ENCODE measurements at regions not wholly inside any gene's neighbourhood (a gene's known extent, or its start where the extent isn't known, plus 50 kb on each side); places are given as distances from the start of the nearest gene placed in this dataset.

- H3K4me3 ChIP-seq (ENCODE audit: low read length): no peak overlapping the region
- no peak overlapping the region for H3K9ac ChIP-seq (ENCODE audit: low read length)
- DNase-seq (ENCODE audit: low read depth): no peak
- peaks cover 8% of the 10 kb centered on the region for H3K36me3 ChIP-seq (ENCODE audit: control insufficient read depth, insufficient read depth, low read length, severe bottlenecking)
- H3K4me1 ChIP-seq (ENCODE audit: control insufficient read depth, insufficient read depth, low read length): peaks cover 12% of the 10 kb centered on the region
- H3K9me3 ChIP-seq (ENCODE audit: control insufficient read depth, low read length): no peaks in the 10 kb centered on the region
- H3K27me3 ChIP-seq (replicated peaks; ENCODE audit: control insufficient read depth, insufficient read depth, low read length): no peaks in the 10 kb centered on the region
Observed at GRCh38 chr13:73697166-73697565, 437.0 kb downstream of the KLF12 start.

GRCh38 chr13:73696713-73697112, 437.5 kb downstream of the KLF12 start:
- no peak for DNase-seq (ENCODE audit: low read depth)
- Histone ChIP-seq H3K4me1 (ENCODE audit: control insufficient read depth, insufficient read depth, low read length) (peaks cover 12% of the 10 kb centered on the region), H3K4me3 (ENCODE audit: low read length) (no peak overlapping the region), H3K9ac (ENCODE audit: low read length) (no peak overlapping the region), H3K27me3 (replicated peaks; ENCODE audit: control insufficient read depth, insufficient read depth, low read length) (no peaks in the 10 kb centered on the region), H3K36me3 (ENCODE audit: control insufficient read depth, insufficient read depth, low read length, severe bottlenecking) (peaks cover 8% of the 10 kb centered on the region), H3K9me3 (ENCODE audit: control insufficient read depth, low read length) (no peaks in the 10 kb centered on the region)

GRCh38 chr13:73696271-73696670, 437.9 kb downstream of the KLF12 start:
- Histone ChIP-seq H3K27me3 (replicated peaks; ENCODE audit: control insufficient read depth, insufficient read depth, low read length) (no peaks in the 10 kb centered on the region), H3K4me3 (ENCODE audit: low read length) (no peak overlapping the region), H3K9me3 (ENCODE audit: control insufficient read depth, low read length) (no peaks in the 10 kb centered on the region), H3K9ac (ENCODE audit: low read length) (no peak overlapping the region), H3K36me3 (ENCODE audit: control insufficient read depth, insufficient read depth, low read length, severe bottlenecking) (peaks cover 8% of the 10 kb centered on the region), H3K4me1 (ENCODE audit: control insufficient read depth, insufficient read depth, low read length) (peaks cover 12% of the 10 kb centered on the region)
- no peak for DNase-seq (ENCODE audit: low read depth)

- H3K27me3 ChIP-seq (replicated peaks; ENCODE audit: control insufficient read depth, insufficient read depth, low read length): no peaks in the 10 kb centered on the region
- peaks cover 8% of the 10 kb centered on the region for H3K36me3 ChIP-seq (ENCODE audit: control insufficient read depth, insufficient read depth, low read length, severe bottlenecking)
- DNase-seq (ENCODE audit: low read depth): no peak
Observed at GRCh38 chr13:73695325-73695724, 438.9 kb downstream of the KLF12 start.

GRCh38 chr13:73693215-73693614, 441.0 kb downstream of the KLF12 start:
- H3K4me3 ChIP-seq (ENCODE audit: low read length): no peak overlapping the region
- no peak overlapping the region for H3K9ac ChIP-seq (ENCODE audit: low read length)
- DNase-seq (ENCODE audit: low read depth): no peak
- peaks cover 8% of the 10 kb centered on the region for H3K36me3 ChIP-seq (ENCODE audit: control insufficient read depth, insufficient read depth, low read length, severe bottlenecking)
- peaks cover 8% of the 10 kb centered on the region for H3K4me1 ChIP-seq (ENCODE audit: control insufficient read depth, insufficient read depth, low read length)
- H3K27me3 ChIP-seq (replicated peaks; ENCODE audit: control insufficient read depth, insufficient read depth, low read length): no peaks in the 10 kb centered on the region
- H3K9me3 ChIP-seq (ENCODE audit: control insufficient read depth, low read length): no peaks in the 10 kb centered on the region

More at GRCh38 chr13:73695325-73695724, 438.9 kb downstream of the KLF12 start:
- H3K4me1 ChIP-seq (ENCODE audit: control insufficient read depth, insufficient read depth, low read length): peaks cover 12% of the 10 kb centered on the region
- H3K4me3 ChIP-seq (ENCODE audit: low read length): no peak overlapping the region
- no peak overlapping the region for H3K9ac ChIP-seq (ENCODE audit: low read length)
- H3K9me3 ChIP-seq (ENCODE audit: control insufficient read depth, low read length): no peaks in the 10 kb centered on the region

GRCh38 chr13:73691891-73692290, 442.3 kb downstream of the KLF12 start:
- H3K9ac ChIP-seq (ENCODE audit: low read length): no peak overlapping the region
- no peaks in the 10 kb centered on the region for H3K9me3 ChIP-seq (ENCODE audit: control insufficient read depth, low read length)
- peaks cover 8% of the 10 kb centered on the region for H3K36me3 ChIP-seq (ENCODE audit: control insufficient read depth, insufficient read depth, low read length, severe bottlenecking)
- H3K4me1 ChIP-seq (ENCODE audit: control insufficient read depth, insufficient read depth, low read length): peaks cover 8% of the 10 kb centered on the region
- DNase-seq (ENCODE audit: low read depth): no peak
- no peak overlapping the region for H3K4me3 ChIP-seq (ENCODE audit: low read length)
- no peaks in the 10 kb centered on the region for H3K27me3 ChIP-seq (replicated peaks; ENCODE audit: control insufficient read depth, insufficient read depth, low read length)

GRCh38 chr13:73687929-73688328, 446.3 kb downstream of the KLF12 start:
- H3K4me3 ChIP-seq (ENCODE audit: low read length): no peak overlapping the region
- no peak overlapping the region for H3K9ac ChIP-seq (ENCODE audit: low read length)
- DNase-seq (ENCODE audit: low read depth): no peak
- no peaks in the 10 kb centered on the region for H3K9me3 ChIP-seq (ENCODE audit: control insufficient read depth, low read length)
- no peaks in the 10 kb centered on the region for H3K36me3 ChIP-seq (ENCODE audit: control insufficient read depth, insufficient read depth, low read length, severe bottlenecking)
- no peaks in the 10 kb centered on the region for H3K4me1 ChIP-seq (ENCODE audit: control insufficient read depth, insufficient read depth, low read length)
- H3K27me3 ChIP-seq (replicated peaks; ENCODE audit: control insufficient read depth, insufficient read depth, low read length): no peaks in the 10 kb centered on the region

GRCh38 chr13:73687087-73687486, 447.1 kb downstream of the KLF12 start:
- H3K9me3 ChIP-seq (ENCODE audit: control insufficient read depth, low read length): no peaks in the 10 kb centered on the region
- no peaks in the 10 kb centered on the region for H3K36me3 ChIP-seq (ENCODE audit: control insufficient read depth, insufficient read depth, low read length, severe bottlenecking)
- DNase-seq (ENCODE audit: low read depth): no peak
- H3K27me3 ChIP-seq (replicated peaks; ENCODE audit: control insufficient read depth, insufficient read depth, low read length): no peaks in the 10 kb centered on the region
- no peak overlapping the region for H3K4me3 ChIP-seq (ENCODE audit: low read length)
- no peak overlapping the region for H3K9ac ChIP-seq (ENCODE audit: low read length)
- no peaks in the 10 kb centered on the region for H3K4me1 ChIP-seq (ENCODE audit: control insufficient read depth, insufficient read depth, low read length)

GRCh38 chr13:73684750-73685149, 449.5 kb downstream of the KLF12 start:
- DNase-seq (ENCODE audit: low read depth): no peak
- H3K27me3 ChIP-seq (replicated peaks; ENCODE audit: control insufficient read depth, insufficient read depth, low read length): no peaks in the 10 kb centered on the region

GRCh38 chr13:73684286-73684685, 449.9 kb downstream of the KLF12 start:
- H3K9me3 ChIP-seq (ENCODE audit: control insufficient read depth, low read length): no peaks in the 10 kb centered on the region
- no peak for DNase-seq (ENCODE audit: low read depth)
- peaks cover 12% of the 10 kb centered on the region for H3K4me1 ChIP-seq (ENCODE audit: control insufficient read depth, insufficient read depth, low read length)
- no peak overlapping the region for H3K4me3 ChIP-seq (ENCODE audit: low read length)
- no peak overlapping the region for H3K9ac ChIP-seq (ENCODE audit: low read length)
- no peaks in the 10 kb centered on the region for H3K27me3 ChIP-seq (replicated peaks; ENCODE audit: control insufficient read depth, insufficient read depth, low read length)
- no peaks in the 10 kb centered on the region for H3K36me3 ChIP-seq (ENCODE audit: control insufficient read depth, insufficient read depth, low read length, severe bottlenecking)

More at GRCh38 chr13:73684750-73685149, 449.5 kb downstream of the KLF12 start:
- H3K4me3 ChIP-seq (ENCODE audit: low read length): no peak overlapping the region
- no peak overlapping the region for H3K9ac ChIP-seq (ENCODE audit: low read length)
- H3K9me3 ChIP-seq (ENCODE audit: control insufficient read depth, low read length): no peaks in the 10 kb centered on the region
- H3K4me1 ChIP-seq (ENCODE audit: control insufficient read depth, insufficient read depth, low read length): peaks cover 12% of the 10 kb centered on the region
- H3K36me3 ChIP-seq (ENCODE audit: control insufficient read depth, insufficient read depth, low read length, severe bottlenecking): no peaks in the 10 kb centered on the region

- no peaks in the 10 kb centered on the region for H3K9me3 ChIP-seq (ENCODE audit: control insufficient read depth, low read length)
- no peaks in the 10 kb centered on the region for H3K36me3 ChIP-seq (ENCODE audit: control insufficient read depth, insufficient read depth, low read length, severe bottlenecking)
- H3K27me3 ChIP-seq (replicated peaks; ENCODE audit: control insufficient read depth, insufficient read depth, low read length): no peaks in the 10 kb centered on the region
- no peak for DNase-seq (ENCODE audit: low read depth)
- no peak overlapping the region for H3K9ac ChIP-seq (ENCODE audit: low read length)
- no peak overlapping the region for H3K4me3 ChIP-seq (ENCODE audit: low read length)
- peaks cover 12% of the 10 kb centered on the region for H3K4me1 ChIP-seq (ENCODE audit: control insufficient read depth, insufficient read depth, low read length)
Observed at GRCh38 chr13:73683746-73684145, 450.5 kb downstream of the KLF12 start.

- Histone ChIP-seq H3K4me1 (ENCODE audit: control insufficient read depth, insufficient read depth, low read length) (peaks cover 22% of the 10 kb centered on the region), H3K4me3 (ENCODE audit: low read length) (no peak overlapping the region), H3K9ac (ENCODE audit: low read length) (no peak overlapping the region), H3K36me3 (ENCODE audit: control insufficient read depth, insufficient read depth, low read length, severe bottlenecking) (no peaks in the 10 kb centered on the region), H3K9me3 (ENCODE audit: control insufficient read depth, low read length) (no peaks in the 10 kb centered on the region), H3K27me3 (replicated peaks; ENCODE audit: control insufficient read depth, insufficient read depth, low read length) (no peaks in the 10 kb centered on the region)
- no peak for DNase-seq (ENCODE audit: low read depth)
Observed at GRCh38 chr13:73681779-73682178, 452.4 kb downstream of the KLF12 start.
